NCI-H2227 (cell line): ENCODE measurements at regions not wholly inside any gene's neighbourhood (a gene's known extent, or its start where the extent isn't known, plus 50 kb on each side); places are given as distances from the start of the nearest gene placed in this dataset.
"Not testable (repeated sequence)": the region's sequence is repeated elsewhere in the genome, so short reads cannot be mapped to it uniquely, and the experiment has no call there.

Experiments
- DNase-seq: peaks from one replicate; lab custom pipeline; 2025; ENCODE audit not compliant: unreplicated experiment; lab: John Stamatoyannopoulos, UW

DNA sequence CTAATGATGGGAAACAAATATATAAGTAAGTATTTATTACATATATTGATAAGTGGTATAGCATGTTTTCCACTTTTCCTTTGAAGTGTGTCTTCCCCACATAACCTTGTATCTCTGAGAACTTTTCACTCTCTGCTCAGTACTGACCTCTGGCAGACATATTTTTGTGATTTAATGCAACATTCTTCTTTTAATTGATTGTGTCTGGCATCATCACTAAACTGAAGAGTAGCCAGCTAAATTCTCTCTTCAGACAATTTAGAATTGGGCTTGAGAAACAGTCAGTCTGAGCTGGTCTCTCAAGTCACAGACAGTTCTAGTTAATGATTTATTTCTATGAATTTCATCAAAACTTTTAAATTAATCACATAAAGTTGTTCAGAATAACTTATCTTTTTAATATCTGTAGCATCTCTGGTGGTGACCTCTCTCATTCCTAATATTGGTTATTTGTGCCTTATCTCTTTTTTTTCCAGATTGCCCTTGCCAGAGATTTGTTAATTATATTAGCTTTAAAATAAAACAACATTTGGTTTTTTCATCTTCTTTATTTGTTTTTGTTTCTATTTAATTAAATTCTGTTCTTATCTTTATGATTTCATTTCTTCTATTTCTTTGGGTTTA, 230.0 kb upstream of the VLDLR start:
- not testable (repeated sequence) for DNase-seq

DNA sequence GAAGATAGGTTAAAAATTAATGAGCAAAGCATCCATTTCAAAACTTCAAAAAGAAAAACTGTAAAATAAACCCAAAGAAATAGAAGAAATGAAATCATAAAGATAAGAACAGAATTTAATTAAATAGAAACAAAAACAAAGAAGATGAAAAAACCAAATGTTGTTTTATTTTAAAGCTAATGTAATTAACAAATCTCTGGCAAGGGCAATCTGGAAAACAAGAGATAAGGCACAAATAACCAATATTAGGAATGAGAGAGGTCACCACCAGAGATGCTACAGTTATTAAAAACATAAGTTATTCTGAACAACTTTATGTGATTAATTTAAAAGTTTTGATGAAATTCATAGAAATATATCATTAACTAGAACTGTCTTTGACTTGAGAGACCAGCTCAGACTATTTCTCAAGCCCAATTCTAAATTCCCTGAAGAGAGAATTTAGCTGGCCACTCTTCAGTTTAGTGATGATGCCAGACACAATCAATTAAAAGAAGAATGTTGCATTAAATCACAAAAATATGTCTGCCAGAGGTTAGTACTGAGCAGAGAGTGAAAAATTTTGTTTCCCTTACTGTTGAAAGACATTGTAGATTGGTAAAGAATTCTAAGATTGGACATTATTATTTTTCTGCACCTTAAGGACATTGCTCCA, 227.4 kb upstream of the VLDLR start:
- DNase-seq: not testable (repeated sequence)

DNA sequence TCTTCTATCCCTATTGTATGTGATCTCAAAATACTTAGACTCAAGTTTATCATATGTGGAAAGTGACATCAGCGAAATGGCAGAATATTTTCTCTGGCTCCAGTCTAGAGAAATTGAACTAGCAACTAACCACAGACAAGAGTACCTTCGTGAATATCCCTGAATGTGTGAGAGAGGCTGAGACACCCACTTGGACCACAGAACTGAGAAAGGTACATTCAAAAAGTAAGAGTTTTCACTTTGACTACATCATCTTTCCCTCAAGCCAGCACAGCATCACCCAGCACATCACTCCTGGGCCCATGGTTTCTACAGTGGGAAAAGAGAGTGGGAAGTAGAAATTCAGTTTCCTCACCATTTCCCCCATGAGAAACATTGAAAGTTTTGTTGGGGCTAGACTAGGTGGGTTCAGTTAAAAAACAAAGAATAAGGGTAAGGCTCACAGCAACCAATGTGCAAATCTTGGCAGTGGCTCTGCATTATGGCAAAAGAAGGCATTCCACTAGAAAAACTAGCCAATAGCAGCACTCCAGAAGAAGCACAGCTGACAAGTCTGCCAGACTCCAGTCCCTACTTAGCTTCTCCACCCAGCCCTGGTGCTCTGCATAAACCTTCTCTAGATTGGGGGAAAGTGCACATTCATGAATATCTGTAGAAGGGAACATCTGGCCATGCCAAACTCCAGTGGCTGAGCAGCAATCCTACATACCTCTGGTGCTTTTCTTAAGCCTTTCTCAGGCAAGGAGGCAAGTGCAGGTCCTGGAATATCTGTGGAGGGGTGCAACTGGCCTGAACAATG, 225.6 kb upstream of the VLDLR start:
- no peak for DNase-seq

DNA sequence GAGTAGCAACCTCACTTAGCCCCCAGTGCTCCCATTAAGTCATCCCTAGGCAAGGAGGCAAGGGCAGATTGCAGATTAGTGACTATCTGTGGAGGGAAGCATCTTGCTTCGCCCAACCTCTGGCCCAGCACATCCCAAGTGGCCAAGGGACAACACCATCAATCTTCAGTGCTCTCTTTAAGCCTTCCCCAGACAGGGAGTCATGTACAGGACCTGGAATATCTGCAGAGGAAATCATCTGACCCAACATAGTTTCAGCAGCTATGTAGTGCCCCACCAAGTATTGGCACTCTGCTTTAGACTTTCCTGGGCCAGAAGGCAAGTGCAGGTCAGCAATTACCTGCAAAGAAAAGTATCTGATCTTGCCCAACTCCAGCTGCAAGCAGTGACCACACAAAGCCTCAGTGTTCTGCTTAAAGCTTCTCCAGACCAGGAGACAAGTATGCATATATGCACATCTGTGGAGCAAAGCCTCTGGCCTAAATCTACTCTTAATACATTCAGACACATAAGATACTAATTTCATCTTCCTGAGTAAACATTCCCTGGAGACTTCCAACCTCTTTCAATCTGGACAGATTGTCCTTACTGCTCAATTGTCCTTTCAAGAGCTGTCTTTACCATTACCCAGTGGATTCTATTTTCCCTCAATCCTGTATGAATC, 224.8 kb upstream of the VLDLR start:
- DNase-seq: no peak

GRCh38 chr9:2397875-2398274, 223.7 kb upstream of the VLDLR start:
- not testable (repeated sequence) for DNase-seq

- DNase-seq: not testable (repeated sequence)
Measured at GRCh38 chr9:2401746-2402145, 219.8 kb upstream of the VLDLR start.

DNA sequence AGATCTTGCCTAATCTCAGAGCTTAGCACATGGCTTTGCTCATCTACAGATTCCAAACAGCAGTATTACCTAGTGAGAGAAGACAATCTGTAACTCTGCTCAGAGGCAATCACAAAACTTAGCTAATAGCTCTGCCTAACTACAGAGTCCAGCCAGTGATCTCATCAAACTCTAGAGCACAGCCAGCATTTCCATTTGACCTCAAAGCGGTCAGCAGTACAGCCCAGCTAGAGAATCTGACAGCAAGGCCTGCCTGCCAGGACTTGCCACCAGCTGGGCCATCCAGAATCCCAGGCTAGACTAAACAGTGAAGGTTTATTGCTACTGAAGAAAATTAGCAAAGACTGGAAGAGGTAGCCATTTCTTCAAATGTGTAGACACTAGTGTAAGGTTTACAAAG, 217.9 kb upstream of the VLDLR start:
- no peak for DNase-seq

- DNase-seq: no peak
Measured at GRCh38 chr9:2406252-2406651, 215.3 kb upstream of the VLDLR start.

DNA sequence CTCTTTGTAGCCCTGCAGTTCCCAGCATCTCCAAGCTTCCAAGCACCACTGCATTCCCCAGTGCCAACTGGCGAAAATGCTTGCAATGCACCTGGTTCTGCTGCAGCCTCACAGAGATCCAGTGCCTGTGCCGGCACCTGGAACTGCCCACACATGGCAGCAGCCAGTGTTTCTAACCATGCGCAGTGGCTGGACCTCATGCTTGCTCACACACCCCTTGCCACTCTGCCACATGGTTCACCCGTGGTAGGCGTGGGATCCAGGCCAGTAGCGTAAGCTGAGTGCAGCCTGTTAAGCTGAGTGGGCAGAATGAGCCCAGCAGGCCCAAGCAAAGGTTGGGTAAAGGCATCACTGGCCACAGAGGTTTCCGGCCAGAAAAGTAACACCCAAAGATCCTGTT, 214.1 kb upstream of the VLDLR start:
- no peak for DNase-seq

GRCh38 chr9:2411459-2412215, 209.9 kb upstream of the VLDLR start:
- DNase-seq: no peak

- no peak for DNase-seq
Measured at GRCh38 chr9:2413160-2413805, 208.3 kb upstream of the VLDLR start.

- DNase-seq: no peak
Measured at GRCh38 chr9:2414465-2414864, 207.1 kb upstream of the VLDLR start.

GRCh38 chr9:2415326-2415725, 206.3 kb upstream of the VLDLR start:
- no peak for DNase-seq

- DNase-seq: no peak
Measured at GRCh38 chr9:2417730-2418129, 203.9 kb upstream of the VLDLR start.

GRCh38 chr9:2418619-2419018, 203.0 kb upstream of the VLDLR start:
- DNase-seq: peak; percentile 90

- no peak for DNase-seq
Measured at GRCh38 chr9:2419347-2419746, 202.2 kb upstream of the VLDLR start.

GRCh38 chr9:2420543-2420942, 201.0 kb upstream of the VLDLR start:
- DNase-seq: no peak

DNA sequence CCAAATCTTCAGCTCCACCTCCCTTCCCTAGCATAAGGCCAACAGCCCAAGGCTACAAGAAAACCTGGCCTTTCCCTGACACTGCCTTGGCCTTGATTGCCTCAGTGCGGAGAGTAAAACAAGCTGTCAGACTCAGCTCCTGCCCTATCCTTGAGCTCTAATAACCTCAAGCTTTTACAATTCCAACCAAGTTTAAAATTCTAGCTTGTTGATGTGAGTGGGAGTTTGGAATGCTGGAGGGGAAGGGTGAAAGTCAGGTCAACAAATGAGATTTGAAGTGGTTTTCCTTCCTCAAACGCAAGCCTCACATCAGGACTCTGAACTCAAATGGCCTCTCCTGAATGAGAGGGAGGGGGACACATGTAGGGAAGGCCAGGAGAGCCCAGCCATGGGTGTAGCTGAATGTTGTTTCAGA, 197.0 kb upstream of the VLDLR start:
- peak; percentile 15 for DNase-seq

DNA sequence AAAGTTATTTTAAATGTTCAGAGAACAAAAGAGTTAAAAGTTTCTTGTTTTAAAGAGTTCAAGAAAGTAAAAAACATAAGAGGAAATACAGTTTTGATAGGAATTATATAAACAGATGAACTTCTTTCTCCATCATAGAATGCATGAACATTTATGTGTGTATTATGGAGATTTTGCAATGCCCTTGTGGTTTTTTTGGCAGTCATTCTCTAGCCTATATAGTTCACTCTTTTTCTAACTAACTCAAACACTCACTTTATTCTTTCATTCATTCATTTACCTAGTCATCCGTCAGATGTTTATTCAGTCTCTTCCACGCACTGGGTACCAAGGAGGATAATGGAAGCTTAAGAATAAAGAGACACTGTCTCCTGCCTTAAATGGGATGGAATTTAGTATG, 195.9 kb upstream of the VLDLR start:
- no peak for DNase-seq

- DNase-seq: no peak
Measured at GRCh38 chr9:2427120-2427891, 194.3 kb upstream of the VLDLR start.
